Stimulated activated naive CD8-positive, alpha-beta T cell treated with anti-CD3 and anti-CD28 coated beads, Interleukin-15, Interleukin-2, amounts not matched to agents 100 U/mL and 50 U/mL, for 24 hours (primary cell): ENCODE measurements at regions not wholly inside any gene's neighbourhood (a gene's known extent, or its start where the extent isn't known, plus 50 kb on each side); places are given as distances from the start of the nearest gene placed in this dataset.
"Not testable (repeated sequence)": the region's sequence is repeated elsewhere in the genome, so short reads cannot be mapped to it uniquely, and the experiment has no call there.

Experiments used
- ATAC-seq: fragments of 150-1000 bp; cut with Tn5 transposase; one replicate; pipeline ENCODE4 v1.10.0; 2021
- DNase-seq: peaks from one replicate; pipeline ENCODE4 v3.0.0; 2021

DNA sequence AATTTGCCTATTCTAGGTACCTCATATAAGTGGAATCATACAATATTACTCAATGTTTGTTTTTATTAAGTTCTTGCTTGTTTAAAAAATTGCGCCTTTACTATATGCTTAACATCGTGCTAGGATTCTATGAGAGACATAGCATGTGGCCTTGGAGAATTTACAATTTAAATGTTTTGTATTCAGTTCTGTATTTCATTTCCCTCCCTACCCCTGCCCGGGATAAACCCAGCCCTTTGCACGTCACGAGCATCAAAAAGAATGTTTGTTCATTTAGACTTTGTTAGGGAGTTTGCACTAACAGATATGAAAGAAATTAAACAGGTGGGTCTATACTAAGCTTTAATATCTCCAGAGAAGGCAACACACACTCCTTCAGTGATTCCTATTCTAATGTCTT is 75.7 kb downstream of the C18orf54 start:
- DNase-seq (no peak), ATAC-seq (no peak)

DNA sequence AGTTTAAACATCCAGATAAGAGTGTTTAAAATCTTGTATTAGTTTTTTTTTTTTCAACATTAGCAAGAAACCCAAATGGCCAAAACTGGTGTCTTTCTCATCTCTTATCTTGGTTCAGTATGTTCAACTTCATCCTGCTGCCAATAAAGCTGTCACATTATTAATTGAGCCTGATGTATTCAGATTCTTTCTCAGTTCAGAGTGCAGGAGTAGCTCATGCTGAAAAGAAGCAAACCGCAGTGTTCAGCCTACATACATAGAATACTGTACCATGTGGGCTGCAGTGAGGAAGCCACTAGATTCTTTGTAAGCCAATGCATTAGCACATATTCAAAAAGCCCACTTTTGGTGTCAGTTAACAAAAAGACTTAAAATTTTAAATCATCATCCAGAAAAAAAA is 76.2 kb downstream of the C18orf54 start:
- ATAC-seq: no peak
- no peak for DNase-seq

DNA sequence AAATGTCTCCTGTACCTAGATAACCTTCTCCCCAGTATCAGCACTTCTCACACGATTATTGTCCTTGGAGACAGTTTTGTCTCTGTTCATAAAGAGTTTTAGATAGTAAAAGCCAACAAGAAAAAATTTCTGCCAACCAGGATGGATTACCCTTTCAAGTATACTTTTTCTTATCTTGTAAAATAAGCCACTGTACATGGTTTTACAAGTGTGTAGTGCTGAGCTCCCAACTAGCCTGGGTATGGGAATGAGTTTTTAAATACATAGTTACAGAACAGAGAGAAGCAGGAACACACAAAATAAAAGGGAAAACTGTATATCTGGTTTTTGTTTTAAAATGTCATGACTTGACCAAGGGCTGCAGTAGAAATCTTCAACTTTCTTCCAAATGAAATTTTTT is 76.7 kb downstream of the C18orf54 start:
- no peak for ATAC-seq
- DNase-seq: no peak

DNA sequence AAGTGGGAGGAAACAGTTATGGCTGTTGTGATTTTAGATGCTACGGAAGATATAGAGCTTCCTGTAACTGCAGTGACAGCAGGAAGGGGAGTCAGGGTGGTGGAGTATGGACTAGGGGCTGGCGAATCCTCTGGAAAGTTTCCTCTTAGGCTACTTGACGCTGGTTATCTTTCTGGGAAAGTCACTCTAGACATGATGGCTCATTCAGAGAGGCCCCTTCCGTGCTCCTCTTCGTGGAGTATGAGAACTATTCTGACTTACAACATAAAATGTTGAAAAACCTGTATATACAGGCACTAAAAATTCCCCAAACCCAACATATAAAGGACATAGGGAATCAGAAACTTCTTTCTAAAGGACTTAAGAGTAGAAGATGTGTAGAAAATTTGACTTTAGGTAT is 78.8 kb downstream of the C18orf54 start:
- ATAC-seq: no peak
- no peak for DNase-seq

DNA sequence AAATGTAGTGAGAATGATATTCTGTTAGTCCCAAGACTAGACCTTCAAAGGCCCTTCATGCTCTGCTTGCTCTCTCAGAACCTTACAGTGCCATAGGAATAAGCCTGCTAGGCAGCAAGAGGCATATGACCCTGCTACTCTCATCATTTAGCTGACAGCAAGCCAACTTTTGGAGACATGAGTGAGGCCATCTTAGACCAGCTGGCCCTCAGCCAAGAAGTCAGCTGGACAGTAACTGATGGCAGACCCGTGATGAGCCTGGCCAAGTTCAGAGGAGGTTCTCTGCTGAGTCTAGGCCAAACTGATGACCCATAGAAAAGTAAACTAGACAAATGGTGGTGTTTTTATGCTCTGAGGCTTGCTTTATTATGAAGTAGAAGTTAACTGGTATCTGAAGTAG is 82.6 kb downstream of the C18orf54 start:
- DNase-seq (no peak), ATAC-seq (no peak)

DNA sequence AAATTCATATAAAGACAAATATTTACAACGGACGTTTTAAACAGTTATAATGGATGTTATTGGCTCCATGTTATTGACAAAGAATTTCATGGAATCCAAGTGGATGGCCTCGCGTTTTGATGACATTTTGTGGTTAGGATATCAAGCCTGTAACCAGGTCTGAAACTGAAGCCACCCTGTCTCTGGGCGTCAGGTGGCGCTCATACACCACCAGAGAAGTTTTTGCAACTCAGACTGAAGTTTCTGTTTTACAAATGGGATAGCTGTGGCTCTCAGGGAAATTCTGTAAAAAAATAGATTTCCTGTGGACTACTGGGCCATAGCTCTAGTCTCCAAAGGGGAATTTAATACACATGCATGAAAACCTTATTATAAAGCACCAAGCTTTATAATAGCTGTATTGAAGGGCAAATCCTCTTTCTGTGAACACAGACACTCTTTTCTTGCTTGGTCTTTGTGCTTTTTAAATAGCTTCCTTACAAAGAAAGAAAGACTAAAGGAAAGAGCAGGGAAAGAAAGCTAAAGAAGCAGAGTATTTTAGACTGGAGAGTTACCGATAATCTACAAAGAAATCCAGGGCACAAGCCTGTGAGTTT is 86.7 kb downstream of the C18orf54 start:
- DNase-seq: peak; percentile 26
- ATAC-seq: no peak

DNA sequence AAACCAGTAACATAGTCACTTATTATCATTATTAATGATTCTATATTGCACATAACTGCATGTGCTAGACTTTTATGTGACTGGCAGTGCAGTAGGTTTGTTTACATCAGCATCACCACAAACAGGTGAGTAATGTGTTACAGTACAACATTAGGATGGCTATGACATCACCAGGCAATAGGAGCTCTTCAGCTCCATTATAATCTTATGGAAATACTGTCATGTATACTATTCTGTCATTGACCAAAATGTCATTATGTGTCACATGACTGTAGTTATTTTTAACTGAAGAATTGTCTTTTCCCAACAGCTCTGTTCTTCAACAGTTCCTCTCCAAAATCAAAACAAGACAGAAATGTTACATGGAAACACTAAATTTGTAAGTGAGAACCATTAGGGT is 96.3 kb downstream of the C18orf54 start:
- no peak for ATAC-seq
- DNase-seq: no peak

DNA sequence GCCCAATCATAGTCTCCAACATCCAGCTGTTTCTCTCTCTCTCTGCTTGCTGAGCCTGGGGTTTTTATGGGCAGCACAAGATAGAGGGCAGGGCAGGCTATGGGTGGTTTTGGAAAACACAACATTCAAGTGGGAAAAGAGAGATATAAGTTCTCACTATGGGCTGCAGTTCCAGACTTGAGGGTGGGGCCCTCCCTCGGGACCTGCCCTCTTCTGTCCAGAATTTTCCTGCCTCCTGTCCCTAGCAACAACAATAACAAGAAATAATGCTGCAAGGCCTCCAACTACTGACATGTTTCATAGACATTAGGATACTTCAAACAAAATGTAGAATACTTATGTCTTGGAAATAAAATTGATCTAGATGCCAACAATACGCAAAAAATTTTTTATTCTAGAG is 107.8 kb downstream of the C18orf54 start:
- DNase-seq: no peak
- no peak for ATAC-seq

DNA sequence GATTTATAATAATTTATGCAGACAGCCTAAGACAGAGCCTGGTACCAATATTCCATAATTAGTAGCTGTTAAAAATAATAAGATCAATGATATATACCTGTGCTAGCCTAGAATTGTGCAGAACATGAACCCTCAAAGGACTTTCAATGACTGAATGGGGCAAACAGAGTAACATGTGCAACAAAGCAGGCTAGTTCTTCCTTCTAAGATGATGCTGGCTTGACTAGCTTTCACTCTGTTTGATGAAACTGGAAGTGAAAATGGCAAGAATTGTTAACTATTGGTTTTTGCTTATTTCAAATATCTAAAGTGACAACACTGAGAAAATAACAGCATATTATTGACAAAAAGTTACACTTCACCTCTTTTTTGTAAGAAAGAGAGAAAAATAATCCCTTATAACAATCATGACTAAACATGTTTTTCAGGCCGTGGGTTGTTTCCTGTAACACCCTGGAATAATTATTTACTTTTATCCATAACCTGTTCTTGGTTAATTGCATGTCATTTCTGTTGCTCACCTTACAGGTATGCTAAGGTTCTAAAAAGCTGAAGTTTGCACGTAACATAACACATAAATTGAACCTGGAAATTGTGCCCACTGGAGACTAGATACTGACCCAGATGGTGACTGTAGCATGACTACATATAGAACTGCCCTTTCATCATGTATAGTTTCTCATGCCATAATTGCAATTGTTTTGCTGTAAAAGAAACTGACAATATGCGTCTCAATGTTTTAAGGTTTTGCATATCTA is 108.7 kb downstream of the C18orf54 start:
- DNase-seq (no peak), ATAC-seq (no peak)

DNA sequence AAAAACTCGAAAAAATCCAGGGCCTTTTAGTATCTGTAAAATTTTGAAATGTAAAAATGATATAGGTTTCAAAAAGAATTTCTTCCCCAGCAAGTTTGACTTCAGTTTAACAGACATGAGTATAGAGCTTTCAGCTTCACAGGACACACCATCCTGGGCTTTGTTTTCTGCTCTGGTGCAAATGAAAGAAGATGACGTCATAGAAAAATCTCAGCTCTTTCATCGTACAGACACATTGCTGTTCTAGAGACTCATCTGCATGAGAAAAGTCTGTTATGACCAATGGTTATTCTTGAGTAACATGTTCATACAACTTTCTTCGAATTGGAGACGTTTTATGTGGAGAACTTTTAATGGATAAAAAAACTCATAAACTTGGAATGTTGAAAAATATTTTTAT is 111.7 kb upstream of the DYNAP start:
- no peak for ATAC-seq
- DNase-seq: no peak

DNA sequence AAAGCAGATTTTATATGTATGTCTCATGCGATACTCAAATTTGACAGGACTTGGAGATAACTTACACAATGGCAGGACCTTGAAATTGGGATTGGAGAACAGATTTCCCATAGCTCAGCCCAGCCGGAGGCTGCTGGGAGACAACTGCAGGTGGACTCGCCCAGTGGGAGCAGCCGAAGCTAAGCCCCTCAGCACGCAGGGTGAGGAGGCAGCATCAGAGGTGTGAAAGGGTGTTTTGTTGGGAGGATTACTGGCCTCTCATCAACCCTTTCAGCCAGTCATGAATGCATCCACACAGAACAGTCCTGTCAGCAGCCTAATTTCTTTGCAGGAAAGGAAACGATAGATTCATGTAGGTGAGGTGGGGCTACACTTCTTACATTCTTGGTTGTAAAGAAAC is 110.4 kb upstream of the DYNAP start:
- DNase-seq: no peak
- ATAC-seq: no peak

DNA sequence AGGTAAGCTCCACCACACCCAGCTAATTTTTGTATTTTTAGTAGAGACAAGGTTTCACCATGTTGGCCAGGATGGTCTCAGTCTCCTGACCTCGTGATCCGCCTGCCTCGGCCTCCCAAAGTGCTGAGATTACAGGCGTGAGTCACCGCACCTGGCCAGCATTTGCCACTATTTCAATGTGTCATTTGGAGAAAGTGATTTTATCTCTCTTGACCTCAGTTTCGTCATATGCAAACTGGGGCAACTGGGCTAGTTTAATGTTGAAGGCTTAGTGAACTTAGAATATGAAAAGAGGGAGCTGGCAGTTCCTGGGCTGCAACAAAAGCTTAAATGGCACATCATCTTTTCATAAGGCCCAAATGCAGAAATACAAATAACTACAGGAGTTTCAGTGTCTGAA is 88.6 kb upstream of the DYNAP start:
- DNase-seq, ATAC-seq: not testable (repeated sequence)

DNA sequence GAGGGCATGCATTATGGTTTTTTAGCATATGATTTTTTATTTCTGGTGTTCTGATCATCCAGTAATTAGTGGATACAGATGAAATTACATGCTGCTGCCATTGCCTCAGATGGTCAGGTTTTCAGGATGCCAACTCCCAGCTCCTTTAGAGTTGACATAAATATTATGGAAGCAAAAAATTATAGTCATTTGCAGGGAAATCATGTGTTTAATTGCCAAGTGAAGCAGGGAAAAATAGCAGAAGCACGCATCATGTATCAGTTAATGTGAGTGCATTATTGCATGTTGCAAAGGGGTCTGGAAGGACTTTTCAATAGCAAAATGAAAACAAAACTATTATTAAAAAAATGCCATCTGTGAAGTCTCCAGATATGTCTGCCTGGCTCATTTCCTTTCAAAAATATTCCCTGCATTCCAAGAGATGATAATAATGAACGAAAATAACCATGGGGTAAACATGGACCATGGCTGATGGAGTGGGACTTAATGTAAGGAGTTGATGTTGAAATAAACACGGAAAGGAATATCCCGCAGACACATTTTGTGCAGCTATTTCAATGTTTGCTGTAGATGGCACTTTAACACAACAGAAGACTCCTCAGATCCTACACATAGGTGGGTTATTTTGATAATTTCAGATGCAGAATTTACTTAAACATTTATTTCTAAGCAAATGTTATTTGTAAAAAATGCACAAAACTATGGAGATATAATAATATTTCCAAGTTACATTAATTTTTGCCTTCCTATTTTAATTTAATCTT is 87.7 kb upstream of the DYNAP start:
- DNase-seq: no peak

DNA sequence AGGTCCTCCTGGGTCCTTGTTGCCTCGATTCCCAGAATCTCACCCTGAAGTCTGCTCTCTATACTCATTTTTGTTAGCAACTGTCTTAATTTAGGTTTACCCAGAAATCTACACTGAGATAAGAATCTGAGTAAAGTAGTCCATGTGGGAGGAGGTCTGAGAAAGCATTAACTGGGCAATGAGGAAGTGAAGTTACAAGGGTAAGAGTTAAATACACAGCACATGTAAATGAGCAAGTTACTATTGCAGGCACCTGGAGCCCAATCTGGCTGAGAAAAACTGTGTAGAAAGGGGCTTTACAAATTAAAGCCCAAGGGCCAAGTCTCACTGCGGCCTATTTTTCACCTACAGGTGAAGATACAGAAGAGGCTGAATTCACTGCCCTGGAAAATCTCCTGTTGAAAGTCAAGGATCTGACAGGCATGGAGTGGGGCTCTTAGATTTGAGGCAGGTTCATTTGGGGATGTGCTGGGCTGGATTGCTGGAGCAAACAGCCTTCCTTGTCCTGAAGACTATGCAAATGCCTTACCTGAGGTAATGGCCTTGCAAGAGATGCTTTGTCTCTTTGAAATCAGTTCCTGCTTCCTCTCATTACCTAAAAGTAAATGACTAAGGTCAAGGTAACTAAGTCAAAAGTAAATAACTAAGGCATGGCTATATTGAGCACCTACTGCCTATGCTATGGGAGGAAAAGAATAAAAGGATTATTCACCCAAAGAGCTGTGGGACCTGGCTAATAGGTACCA is 84.4 kb upstream of the DYNAP start:
- no peak for DNase-seq
- ATAC-seq: no peak

More for the DNA sequence above, 87.7 kb upstream of the DYNAP start:
- ATAC-seq: no peak

DNA sequence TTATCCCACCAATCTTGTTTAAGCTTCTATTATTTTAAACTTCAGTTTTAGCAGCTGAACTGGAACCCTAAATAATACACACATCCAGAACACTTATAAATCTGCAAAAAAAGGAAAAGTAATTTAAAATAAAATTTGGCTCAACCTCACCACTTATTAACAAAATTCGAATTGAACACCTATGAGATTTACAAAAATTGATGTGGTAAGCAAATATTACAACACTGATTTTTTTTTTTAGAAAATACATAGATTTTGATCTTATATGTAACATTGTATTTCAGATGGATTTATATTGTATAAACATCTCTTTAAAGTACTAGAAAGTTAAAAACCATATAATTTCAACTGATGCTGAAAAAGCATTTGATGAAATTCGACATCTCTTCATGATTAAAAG is 81.3 kb upstream of the DYNAP start:
- DNase-seq: no peak
- no peak for ATAC-seq

DNA sequence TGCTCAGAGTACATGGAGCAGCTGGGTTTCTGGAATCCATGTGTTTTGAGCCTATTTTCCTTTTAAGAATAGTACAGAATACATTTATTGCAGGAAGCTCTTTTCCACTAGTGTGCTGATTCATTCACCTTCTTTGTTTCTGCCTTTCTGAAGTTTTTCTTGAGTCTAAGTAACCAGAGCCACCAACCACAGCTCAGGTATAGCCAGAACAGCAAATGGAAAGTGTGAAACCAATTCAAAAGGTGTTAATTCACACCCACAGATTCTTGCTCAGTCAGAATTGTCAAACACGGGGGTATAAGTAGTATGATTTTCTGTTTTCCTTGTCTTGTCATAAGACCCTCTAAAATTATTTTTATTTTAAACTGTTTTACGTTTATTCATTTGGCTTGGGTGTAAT is 75.9 kb upstream of the DYNAP start:
- DNase-seq (no peak), ATAC-seq (no peak)

DNA sequence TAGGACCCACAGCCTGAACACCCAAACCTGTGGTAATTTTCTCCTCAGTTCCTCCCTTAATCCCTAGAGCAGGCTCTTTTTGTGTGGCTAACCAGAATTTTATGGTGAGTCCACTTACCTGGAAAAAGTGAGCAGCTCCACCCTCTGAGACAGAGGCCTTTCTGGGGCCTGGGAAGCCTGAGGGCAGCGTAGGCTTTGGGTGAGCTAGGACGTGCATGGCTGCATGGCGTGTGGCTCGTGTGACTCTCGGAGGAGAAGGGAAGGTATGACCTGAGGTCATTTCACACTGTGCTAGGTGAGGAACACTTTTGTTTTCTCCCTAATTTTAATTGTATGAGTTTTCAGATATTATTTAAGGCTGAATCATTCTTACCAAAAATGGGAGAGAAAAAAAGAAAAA is 73.5 kb upstream of the DYNAP start:
- DNase-seq (no peak), ATAC-seq (no peak)

DNA sequence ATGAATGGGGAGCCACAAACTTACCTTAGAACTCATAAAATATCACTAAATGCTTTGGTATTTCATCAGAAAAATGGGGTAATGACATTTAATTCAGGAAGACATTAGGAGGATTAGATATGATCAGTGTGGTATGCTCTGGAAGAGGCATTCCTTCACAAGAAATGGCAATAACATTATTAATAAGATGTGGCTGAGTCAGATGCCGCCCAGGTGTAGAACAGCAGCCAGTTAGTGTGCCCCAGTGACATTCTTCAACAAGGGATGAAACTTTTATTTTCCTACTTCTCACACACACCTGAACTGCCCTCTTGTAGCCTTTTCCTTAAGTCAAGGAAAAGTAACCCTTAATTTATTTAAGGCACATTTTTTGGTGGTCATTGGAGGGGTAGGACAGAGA is 69.2 kb upstream of the DYNAP start:
- no peak for DNase-seq
- no peak for ATAC-seq

DNA sequence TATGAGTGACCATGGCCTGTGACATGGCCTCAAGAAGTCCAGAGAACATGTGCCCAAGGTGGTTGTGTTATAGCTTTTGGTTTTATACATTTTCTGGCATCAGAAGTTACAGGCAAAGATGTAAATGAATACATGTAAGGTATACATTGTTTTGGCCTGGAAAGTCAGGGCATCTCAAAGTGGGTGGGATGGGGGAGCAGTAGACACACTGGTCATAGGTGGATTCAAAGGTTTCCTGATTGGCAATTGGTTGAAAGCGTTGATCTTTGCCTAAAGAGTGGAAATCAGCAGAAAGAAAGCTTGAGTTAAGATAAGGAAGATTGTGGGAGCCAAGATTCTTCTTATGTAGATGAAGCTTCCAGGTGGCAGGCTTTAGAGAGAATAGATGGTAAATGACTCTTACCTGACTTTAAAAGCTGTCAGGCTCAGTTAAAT is 62.1 kb upstream of the DYNAP start:
- ATAC-seq: no peak
- no peak for DNase-seq

DNA sequence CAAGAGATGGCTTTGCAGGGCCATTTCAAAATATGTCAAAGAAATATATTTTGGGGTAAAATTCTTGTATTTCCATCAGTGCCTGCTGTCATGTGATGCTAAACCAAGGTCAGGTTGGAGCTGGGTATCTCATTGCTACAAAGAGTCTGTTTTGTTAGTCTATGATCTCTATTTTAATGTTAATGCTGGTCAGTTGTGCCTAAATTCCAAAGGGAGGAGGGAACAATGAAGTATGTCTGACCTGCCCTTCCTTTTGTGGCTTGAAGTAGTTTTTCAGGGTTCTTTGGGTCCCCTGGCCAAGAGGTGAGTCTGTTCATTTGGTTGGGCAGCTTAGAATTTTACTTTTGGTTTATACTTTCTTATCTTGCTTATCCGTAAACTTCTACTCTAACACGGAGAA is 61.6 kb upstream of the DYNAP start:
- ATAC-seq: no peak

DNA sequence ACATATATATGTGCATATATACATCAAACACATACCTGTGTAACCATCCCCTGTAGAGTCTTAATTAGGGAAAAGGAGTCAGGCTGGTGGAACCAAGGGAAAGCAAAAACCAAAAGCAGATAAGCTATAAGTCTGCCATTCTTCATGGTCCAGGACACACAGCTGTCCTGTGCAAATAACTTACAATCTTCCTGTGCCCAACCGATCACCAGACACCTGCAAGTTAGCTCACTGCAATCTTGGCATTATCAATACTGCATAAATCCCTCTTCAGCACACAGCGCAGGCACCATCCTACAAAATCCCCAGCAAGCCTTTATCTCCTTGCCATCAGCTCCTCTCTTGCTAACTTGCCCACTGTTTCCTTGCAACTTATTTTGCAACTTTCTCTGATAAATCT is 60.8 kb upstream of the DYNAP start:
- ATAC-seq (no peak), DNase-seq (no peak)

More for the DNA sequence above, 61.6 kb upstream of the DYNAP start:
- no peak for DNase-seq

DNA sequence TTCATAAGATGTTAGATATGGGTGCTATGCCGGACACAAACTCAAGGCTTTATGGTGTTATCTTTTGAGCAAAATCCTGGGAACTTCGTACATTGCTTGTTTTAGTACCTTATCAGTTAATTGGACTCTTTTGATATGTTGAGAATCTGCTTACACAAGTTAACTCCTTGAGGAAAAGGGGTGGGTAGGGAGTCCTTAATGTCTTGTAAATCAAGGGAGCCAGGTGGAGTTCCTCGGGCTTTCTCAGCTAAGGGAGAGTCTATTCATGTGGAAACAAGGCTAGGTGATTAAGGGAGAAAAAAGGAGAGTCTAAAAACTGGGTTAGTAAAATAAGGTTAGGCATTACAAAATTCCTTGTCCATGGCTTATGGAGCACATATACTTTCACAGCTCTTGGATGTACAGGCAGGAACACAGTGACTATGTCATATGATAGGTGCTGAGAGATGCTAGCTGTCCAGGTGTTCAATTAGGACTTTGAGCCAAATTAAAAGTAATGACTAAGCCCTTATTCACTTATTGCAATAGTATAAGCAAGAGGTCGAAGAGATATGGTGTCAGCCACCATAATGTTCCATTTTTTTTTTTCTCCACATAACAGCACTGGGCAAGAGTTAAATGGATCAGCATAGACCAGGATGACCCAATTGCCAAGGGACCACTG is 59.5 kb upstream of the DYNAP start:
- no peak for ATAC-seq

More for the DNA sequence above, 59.5 kb upstream of the DYNAP start:
- no peak for DNase-seq
